ENCODE measurements at regions not wholly inside any gene's neighbourhood (a gene's known extent, or its start where the extent isn't known, plus 50 kb on each side); places are given as distances from the start of the nearest gene placed in this dataset.

- no peak overlapping the region for H3K27ac ChIP-seq
- intact Hi-C loops (cut with DNase I), result no loop called here
- H3K9me3 ChIP-seq, result no peaks in the 10 kb centered on the region
- no peak overlapping the region for H3K4me3 ChIP-seq
- H3K4me1 ChIP-seq, result no peaks in the 10 kb centered on the region
- DNase-seq, result no peak
- no peaks in the 10 kb centered on the region for H3K36me3 ChIP-seq
- TF ChIP-seq, protein P1, sequence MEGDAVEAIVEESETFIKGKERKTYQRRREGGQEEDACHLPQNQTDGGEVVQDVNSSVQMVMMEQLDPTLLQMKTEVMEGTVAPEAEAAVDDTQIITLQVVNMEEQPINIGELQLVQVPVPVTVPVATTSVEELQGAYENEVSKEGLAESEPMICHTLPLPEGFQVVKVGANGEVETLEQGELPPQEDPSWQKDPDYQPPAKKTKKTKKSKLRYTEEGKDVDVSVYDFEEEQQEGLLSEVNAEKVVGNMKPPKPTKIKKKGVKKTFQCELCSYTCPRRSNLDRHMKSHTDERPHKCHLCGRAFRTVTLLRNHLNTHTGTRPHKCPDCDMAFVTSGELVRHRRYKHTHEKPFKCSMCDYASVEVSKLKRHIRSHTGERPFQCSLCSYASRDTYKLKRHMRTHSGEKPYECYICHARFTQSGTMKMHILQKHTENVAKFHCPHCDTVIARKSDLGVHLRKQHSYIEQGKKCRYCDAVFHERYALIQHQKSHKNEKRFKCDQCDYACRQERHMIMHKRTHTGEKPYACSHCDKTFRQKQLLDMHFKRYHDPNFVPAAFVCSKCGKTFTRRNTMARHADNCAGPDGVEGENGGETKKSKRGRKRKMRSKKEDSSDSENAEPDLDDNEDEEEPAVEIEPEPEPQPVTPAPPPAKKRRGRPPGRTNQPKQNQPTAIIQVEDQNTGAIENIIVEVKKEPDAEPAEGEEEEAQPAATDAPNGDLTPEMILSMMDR (IDR thresholded peaks at IDR 0.05), result no peak
- H3K27me3 ChIP-seq, result no peaks in the 10 kb centered on the region
- no peak for ATAC-seq
Observed at GRCh38 chr18:51417643-51418483, 220.4 kb upstream of the MEX3C start.

DNA sequence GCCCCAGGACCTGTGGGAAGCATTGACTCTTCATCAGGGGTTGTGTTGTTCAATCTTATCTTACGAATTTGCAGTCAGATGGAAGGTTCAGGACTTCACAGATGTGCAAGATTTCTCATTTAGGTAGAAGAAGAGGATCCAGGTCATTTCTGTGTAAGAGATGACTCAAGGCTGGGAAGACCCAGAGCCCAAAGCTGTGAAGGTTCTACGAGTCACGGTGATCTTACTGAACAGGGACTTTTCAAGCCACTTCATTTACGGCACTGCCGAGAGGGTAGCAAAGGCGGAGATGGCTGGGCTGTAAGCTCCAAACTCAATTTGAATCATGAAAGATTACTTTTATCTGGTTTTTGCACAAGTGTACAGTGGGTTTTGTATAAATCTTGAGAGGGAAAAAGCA lies 228.0 kb upstream of the MEX3C start:
- no peak for ATAC-seq
- Histone ChIP-seq H3K36me3 (no peaks in the 10 kb centered on the region), H3K4me3 (no peak overlapping the region), H3K4me1 (no peaks in the 10 kb centered on the region), H3K27me3 (no peaks in the 10 kb centered on the region), H3K9me3 (no peaks in the 10 kb centered on the region), H3K27ac (no peak overlapping the region)
- intact Hi-C loops (cut with DNase I), result no loop called here
- no peak for DNase-seq
- TF ChIP-seq, protein P1 (IDR thresholded peaks at IDR 0.05), result no peak

DNA sequence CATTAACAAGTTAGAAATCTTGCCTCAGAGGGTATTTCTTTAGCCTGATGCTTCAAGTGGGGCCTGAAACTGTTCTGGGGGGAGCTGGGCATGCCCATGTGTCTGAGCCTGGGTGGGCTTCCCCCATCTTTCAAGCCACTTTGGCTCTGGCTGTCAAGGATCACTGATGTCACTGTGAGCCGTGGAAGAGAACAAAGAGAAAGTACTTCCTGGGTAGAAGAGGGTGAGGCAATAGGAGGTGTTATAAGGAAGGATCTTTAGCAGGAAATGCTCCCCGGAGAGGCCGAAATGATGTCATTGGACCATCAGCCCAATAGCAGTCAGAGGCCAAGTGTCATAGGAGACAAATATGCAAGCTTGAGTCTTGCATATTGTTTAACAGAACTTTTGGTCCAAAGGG lies 228.4 kb upstream of the MEX3C start:
- TF ChIP-seq, protein P1 (IDR thresholded peaks at IDR 0.05), result no peak
- H3K27me3 ChIP-seq, result no peaks in the 10 kb centered on the region
- no peaks in the 10 kb centered on the region for H3K4me1 ChIP-seq
- intact Hi-C loops (cut with DNase I), result no loop called here
- no peaks in the 10 kb centered on the region for H3K9me3 ChIP-seq
- no peak overlapping the region for H3K4me3 ChIP-seq
- no peak overlapping the region for H3K27ac ChIP-seq
- no peaks in the 10 kb centered on the region for H3K36me3 ChIP-seq
- DNase-seq (no peak), ATAC-seq (no peak)

DNA sequence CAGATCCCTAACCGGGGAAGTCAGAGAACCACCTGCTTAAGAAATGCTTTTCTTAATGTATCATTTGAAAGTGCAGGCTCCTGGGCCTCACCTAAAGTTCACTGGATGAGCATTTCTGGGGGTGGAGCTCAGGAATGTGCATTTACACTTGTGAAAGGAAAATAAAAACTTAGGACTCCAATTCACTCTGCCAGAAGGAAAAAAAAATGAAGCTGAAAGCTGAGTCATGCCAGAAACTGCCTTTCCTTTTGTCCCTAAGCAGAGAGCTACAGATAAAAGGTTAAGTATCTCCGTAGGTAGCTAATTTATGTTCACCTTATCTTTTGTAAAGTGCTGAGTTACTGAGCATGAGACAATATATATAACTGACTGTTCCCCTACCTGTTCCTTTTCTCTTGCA lies 229.5 kb upstream of the MEX3C start:
- Histone ChIP-seq H3K27ac (no peak overlapping the region), H3K9me3 (no peaks in the 10 kb centered on the region), H3K27me3 (no peaks in the 10 kb centered on the region), H3K4me3 (no peak overlapping the region), H3K4me1 (no peaks in the 10 kb centered on the region), H3K36me3 (no peaks in the 10 kb centered on the region)
- intact Hi-C loops (cut with DNase I), result no loop called here
- ATAC-seq (no peak), DNase-seq (no peak)
- TF ChIP-seq, protein P1 (IDR thresholded peaks at IDR 0.05), result no peak

- intact Hi-C loops (cut with DNase I), result no loop called here
Observed at GRCh38 chr18:51429644-51430043, 232.2 kb upstream of the MEX3C start.

More at GRCh38 chr18:51429644-51430043, 232.2 kb upstream of the MEX3C start:
- Histone ChIP-seq H3K4me3 (no peak overlapping the region), H3K27ac (no peak overlapping the region), H3K9me3 (no peaks in the 10 kb centered on the region), H3K36me3 (no peaks in the 10 kb centered on the region), H3K27me3 (no peaks in the 10 kb centered on the region), H3K4me1 (no peaks in the 10 kb centered on the region)
- TF ChIP-seq, protein P1 (IDR thresholded peaks at IDR 0.05), result no peak
- ATAC-seq, result no peak
- DNase-seq, result no peak
